ENCODE measurements at regions not wholly inside any gene's neighbourhood (a gene's known extent, or its start where the extent isn't known, plus 50 kb on each side); places are given as distances from the start of the nearest gene placed in this dataset.

- H3K27ac Mint-ChIP-seq: no peak overlapping the region
- Histone ChIP-seq H2BK12ac (ENCODE audit: insufficient read length, low read depth, low read length) (no peak overlapping the region), H4K20me1 (ENCODE audit: control insufficient read depth, insufficient read depth, insufficient read length) (no peaks in the 10 kb centered on the region), H3K27ac (ENCODE audit: insufficient read length, low read depth, low read length) (no peak overlapping the region), H3K14ac (ENCODE audit: insufficient read depth, low read length) (no peak overlapping the region), H3K27me3 (ENCODE audit: insufficient read depth, low read length) (no peaks in the 10 kb centered on the region), H2BK20ac (ENCODE audit: low read depth, low read length, poor library complexity, severe bottlenecking) (no peak overlapping the region), H3K79me2 (ENCODE audit: insufficient read depth, low read length) (no peaks in the 10 kb centered on the region), H3K4ac (ENCODE audit: low read depth, low read length) (no peak overlapping the region), H3K23me2 (ENCODE audit: insufficient read length, low read depth, low read length, poor library complexity, severe bottlenecking) (no peaks in the 10 kb centered on the region), H2AFZ (ENCODE audit: low read length) (no peak overlapping the region), H4K5ac (ENCODE audit: insufficient read length, low read depth, low read length) (no peak overlapping the region), H3K4me1 (ENCODE audit: insufficient read depth, low read length) (no peaks in the 10 kb centered on the region), H3K9ac (ENCODE audit: extremely low read depth, insufficient read length, low read length) (no peak overlapping the region), H4K8ac (replicated peaks; ENCODE audit: insufficient read length, low read depth, low read length) (no peak overlapping the region), H3K4me2 (ENCODE audit: insufficient read depth, insufficient read length, low read length) (no peak overlapping the region), H3T11ph (ENCODE audit: low read length) (no peak overlapping the region), H2AK5ac (ENCODE audit: insufficient read length, low read length) (no peak overlapping the region), H3K23ac (ENCODE audit: insufficient read length, low read depth, low read length) (no peak overlapping the region), H2BK5ac (ENCODE audit: insufficient read length, low read length) (no peak overlapping the region), H3K56ac (ENCODE audit: insufficient read length, low read depth, low read length) (no peak overlapping the region), H3K18ac (ENCODE audit: insufficient read length, low read depth, low read length) (no peak overlapping the region), H2BK15ac (ENCODE audit: low read depth, low read length) (no peak overlapping the region), H3K79me1 (ENCODE audit: insufficient read depth, low read depth, low read length, poor library complexity, severe bottlenecking) (no peaks in the 10 kb centered on the region), H2BK120ac (ENCODE audit: low read depth, low read length, poor library complexity, severe bottlenecking) (no peak overlapping the region), H3K9me3 (ENCODE audit: control insufficient read depth, low read depth, low read length) (no peaks in the 10 kb centered on the region), H4K91ac (ENCODE audit: insufficient read length, low read depth, low read length) (no peak overlapping the region)
- no peak overlapping the region for H3K4me3 Mint-ChIP-seq
- no peaks in the 10 kb centered on the region; the same call in 1 of the 2 replicates for H3K27me3 Mint-ChIP-seq (ENCODE audit: low read depth)
- no peak for DNase-seq
- TF ChIP-seq, protein P1, sequence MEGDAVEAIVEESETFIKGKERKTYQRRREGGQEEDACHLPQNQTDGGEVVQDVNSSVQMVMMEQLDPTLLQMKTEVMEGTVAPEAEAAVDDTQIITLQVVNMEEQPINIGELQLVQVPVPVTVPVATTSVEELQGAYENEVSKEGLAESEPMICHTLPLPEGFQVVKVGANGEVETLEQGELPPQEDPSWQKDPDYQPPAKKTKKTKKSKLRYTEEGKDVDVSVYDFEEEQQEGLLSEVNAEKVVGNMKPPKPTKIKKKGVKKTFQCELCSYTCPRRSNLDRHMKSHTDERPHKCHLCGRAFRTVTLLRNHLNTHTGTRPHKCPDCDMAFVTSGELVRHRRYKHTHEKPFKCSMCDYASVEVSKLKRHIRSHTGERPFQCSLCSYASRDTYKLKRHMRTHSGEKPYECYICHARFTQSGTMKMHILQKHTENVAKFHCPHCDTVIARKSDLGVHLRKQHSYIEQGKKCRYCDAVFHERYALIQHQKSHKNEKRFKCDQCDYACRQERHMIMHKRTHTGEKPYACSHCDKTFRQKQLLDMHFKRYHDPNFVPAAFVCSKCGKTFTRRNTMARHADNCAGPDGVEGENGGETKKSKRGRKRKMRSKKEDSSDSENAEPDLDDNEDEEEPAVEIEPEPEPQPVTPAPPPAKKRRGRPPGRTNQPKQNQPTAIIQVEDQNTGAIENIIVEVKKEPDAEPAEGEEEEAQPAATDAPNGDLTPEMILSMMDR (conservative IDR thresholded peaks at IDR 0.05): no peak
- WGBS (ENCODE audit: extremely low coverage, insufficient read length, low lambda C conversion rate): no CpG with 5 or more reads among the region's 6 CpGs
- H3K4me1 Mint-ChIP-seq: peaks cover 4% of the 10 kb centered on the region in 2 experiments; a peak in 2 of 4 replicates
- H3K36me3 Mint-ChIP-seq (ENCODE audit: insufficient read depth in 1 of 3, low read depth in 3 of 3): peaks cover 0 to 2% (median 0%) of the 10 kb centered on the region in 3 experiments; a peak in 1 of 7 replicates
- peaks cover 0 to 2% of the 10 kb centered on the region in 2 experiments; a peak in 2 of 5 replicates for H3K9me3 Mint-ChIP-seq
Observed at GRCh38 chr21:35338881-35339632, 290.0 kb upstream of the RUNX1 start.

All from H9 (cell line).